HepG2 (cell line): ENCODE measurements at regions not wholly inside any gene's neighbourhood (a gene's known extent, or its start where the extent isn't known, plus 50 kb on each side); places are given as distances from the start of the nearest gene placed in this dataset.
A peak's percentile ranks its signal among the peaks of the same experiment; 100 is the strongest.

Experiments used
- ATAC-seq: fragments of 200-7000 bp; cut with Tn5 transposase; 3 replicates; pipeline ENCODE4 v1.9.1; 2020; ENCODE audit warnings: mild to moderate bottlenecking, moderate library complexity
- BruUV-seq: library from RNA; stranded (reverse); fragments of 400-500 nt; replicated peaks from 2 replicates; lab custom pipeline; 2021; lab: Mats Ljungman, UMichigan
- CTCF ChIA-PET: fragments of 300-600 bp; formaldehyde crosslinking; extraction: SDS; loops from one replicate; lab custom pipeline; 2021; ENCODE audit warnings: low total read pairs, inconsistent platforms, low intra/inter-chr PET ratio; lab: Yijun Ruan, JAX
- POLR2A ChIA-PET: fragments of 350-600 bp; sonication (Branson Sonifier 250); formaldehyde crosslinking; loops from one replicate; lab custom pipeline; 2020; ENCODE audit warnings: antibody characterized with exemption, inconsistent platforms; lab: Yijun Ruan, JAX
- DNase-seq: peaks from one replicate; pipeline ENCODE4 v3.0.0-alpha.2; 2015; ENCODE audit warnings: low spot score
- FAIRE-seq: peaks from 3 replicates; lab custom pipeline; 2011; peaks lifted over from hg19 to GRCh38; lab: Jason Lieb, UNC
- H2AFZ ChIP-seq: one replicate; pipeline ENCODE4 v1.6.1; 2011; ENCODE audit warnings: low read length, inconsistent platforms
- H3K27ac ChIP-seq: fragments of 300-600 bp; 3 replicates; pipeline ENCODE4 v1.8.0; 2011; ENCODE audit warnings: mixed run types, mild to moderate bottlenecking, mixed read lengths, low read length, inconsistent platforms; ENCODE audit not compliant: insufficient read depth; ENCODE audit errors: extremely low read length
- H3K27me3 ChIP-seq, 2 experiments: fragments of 200-600 bp in 1 of 2; 2 replicates in 1 of 2; 3 replicates in 1 of 2; pipeline versions ENCODE4 v1.6.0 to v1.8.0; 2011; ENCODE audit warnings: low read length in 2 of 2, mild to moderate bottlenecking in 2 of 2, moderate library complexity in 2 of 2, inconsistent platforms in 1 of 2; ENCODE audit not compliant: insufficient read depth in 2 of 2, control insufficient read depth in 1 of 2
- H3K36me3 ChIP-seq, 2 experiments: fragments of 200-600 bp in 1 of 2; replicated peaks in 1 of 2; 2 replicates in 1 of 2; 3 replicates in 1 of 2; pipeline versions ENCODE4 v1.5.1 to v1.8.0; 2011; ENCODE audit warnings: low read length in 2 of 2, inconsistent platforms in 1 of 2; ENCODE audit not compliant: insufficient read depth in 2 of 2, control insufficient read depth in 1 of 2
- H3K4me1 ChIP-seq: 2 replicates; pipeline ENCODE4 v1.5.1; 2012; ENCODE audit warnings: low read length, inconsistent platforms; ENCODE audit not compliant: insufficient read depth
- H3K4me2 ChIP-seq: 2 replicates; pipeline ENCODE4 v1.6.0; 2011; ENCODE audit warnings: low read depth, low read length, inconsistent platforms
- H3K4me3 ChIP-seq, 3 experiments: fragments of 200-600 bp in 1 of 3; sonication (generic), shearing (Covaris generic) in 1 of 3; replicated peaks in 1 of 3; 2 replicates each; pipeline ENCODE4 v1.5.1; 2011 to 2016; ENCODE audit warnings: low read length in 3 of 3, inconsistent platforms in 2 of 3, low read depth in 2 of 3, mild to moderate bottlenecking in 2 of 3, control low read depth in 1 of 3, mixed read lengths in 1 of 3; ENCODE audit not compliant: insufficient read depth in 1 of 3
- H3K79me2 ChIP-seq: one replicate; pipeline ENCODE4 v1.6.1; 2011; ENCODE audit warnings: low read length, inconsistent platforms; ENCODE audit not compliant: insufficient read depth
- H3K9ac ChIP-seq: 2 replicates; pipeline ENCODE4 v1.6.0; 2011; ENCODE audit warnings: mild to moderate bottlenecking, low read depth, low read length, inconsistent platforms; ENCODE audit not compliant: insufficient read depth
- H3K9me3 ChIP-seq: 2 replicates; pipeline ENCODE4 v1.5.1; 2012; ENCODE audit warnings: mild to moderate bottlenecking, low read length
- H4K20me1 ChIP-seq: 2 replicates; pipeline ENCODE4 v1.6.0; 2011; ENCODE audit warnings: inconsistent platforms, mild to moderate bottlenecking, low read length, moderate library complexity; ENCODE audit not compliant: insufficient read depth
- ARNT2 ChIP-seq: sonication (generic); formaldehyde crosslinking; IDR thresholded peaks from 2 replicates; pipeline ENCODE4 v1.8.0; 2022; ENCODE audit warnings: mild to moderate bottlenecking, low read depth, missing genetic modification reagents, moderate library complexity
- ATF7-NPFF ChIP-seq: sonication (generic); formaldehyde crosslinking; IDR thresholded peaks from 2 replicates; pipeline ENCODE4 v1.8.1; 2023; ENCODE audit warnings: mild to moderate bottlenecking, low read depth, missing genetic modification reagents, moderate library complexity
- DR1 ChIP-seq: sonication (generic); formaldehyde crosslinking; IDR thresholded peaks from 2 replicates; pipeline ENCODE4 v1.8.0; 2021; ENCODE audit warnings: mild to moderate bottlenecking, missing genetic modification reagents, inconsistent platforms
- ELF3 ChIP-seq: IDR thresholded peaks from 2 replicates; pipeline ENCODE4 v1.6.1; 2016; ENCODE audit warnings: missing genetic modification reagents, missing compliant biosample characterization
- EP300 ChIP-seq, 3 experiments: sonication (generic) in 1 of 3; formaldehyde crosslinking in 1 of 3; IDR thresholded peaks; 2 replicates each; pipeline versions ENCODE4 v1.5.1 to v1.6.1; 2011 to 2020; ENCODE audit warnings: low read depth in 2 of 3, low read length in 2 of 3, borderline replicate concordance in 1 of 3, improper control_type of control experiment in 1 of 3, mild to moderate bottlenecking in 1 of 3, missing genetic modification reagents in 1 of 3, moderate library complexity in 1 of 3
- PHF8 ChIP-seq: sonication (generic); formaldehyde crosslinking; IDR thresholded peaks from 2 replicates; pipeline ENCODE4 v1.5.0; 2020; ENCODE audit warnings: missing genetic modification reagents
- POLR2AphosphoS5 ChIP-seq: IDR thresholded peaks from 2 replicates; pipeline ENCODE4 v1.6.1; 2012; ENCODE audit warnings: low read depth, low read length
- RBFOX2 ChIP-seq: fragments of 200-400 bp; formaldehyde crosslinking; IDR thresholded peaks from 2 replicates; pipeline ENCODE4 v1.6.1; 2017; ENCODE audit warnings: low read depth, mild to moderate bottlenecking, low read length
- REPIN1 ChIP-seq: sonication (generic); formaldehyde crosslinking; IDR thresholded peaks from 2 replicates; pipeline ENCODE4 v1.8.0; 2022; ENCODE audit warnings: missing genetic modification reagents, low read depth, mild to moderate bottlenecking, borderline replicate concordance
- RFXAP ChIP-seq: sonication (generic); formaldehyde crosslinking; IDR thresholded peaks from 2 replicates; pipeline ENCODE4 v1.4.0; 2020; ENCODE audit warnings: missing genetic modification reagents, borderline replicate concordance
- SMARCE1 ChIP-seq: fragments of 450-650 bp; IDR thresholded peaks from 2 replicates; pipeline ENCODE4 v1.6.1; 2017; ENCODE audit warnings: borderline replicate concordance
- TBP ChIP-seq: sonication (generic); formaldehyde crosslinking; IDR thresholded peaks from 2 replicates; pipeline ENCODE4 v1.5.0; 2020; ENCODE audit warnings: missing genetic modification reagents
- TBX2 ChIP-seq: sonication (generic); formaldehyde crosslinking; IDR thresholded peaks from 2 replicates; pipeline ENCODE4 v1.5.0; 2020; ENCODE audit warnings: missing genetic modification reagents, mild to moderate bottlenecking, borderline replicate concordance
- ZNF101 ChIP-seq: sonication (generic); formaldehyde crosslinking; IDR thresholded peaks from 2 replicates; pipeline ENCODE4 v1.4.0; 2020; ENCODE audit warnings: mild to moderate bottlenecking, low read depth, missing genetic modification reagents, borderline replicate concordance
- ZNF224 ChIP-seq: sonication (generic); formaldehyde crosslinking; IDR thresholded peaks from 2 replicates; pipeline ENCODE4 v1.5.0; 2020; ENCODE audit warnings: mild to moderate bottlenecking, missing genetic modification reagents
- ZNF251 ChIP-seq: sonication (generic); formaldehyde crosslinking; IDR thresholded peaks from 2 replicates; pipeline ENCODE4 v1.9.0; 2021; ENCODE audit warnings: mild to moderate bottlenecking, missing genetic modification reagents
- ZNF432 ChIP-seq: sonication (generic); formaldehyde crosslinking; IDR thresholded peaks from 2 replicates; pipeline ENCODE4 v1.5.0; 2020; ENCODE audit warnings: missing genetic modification reagents, mild to moderate bottlenecking, borderline replicate concordance
- ZNF530 ChIP-seq: sonication (generic); formaldehyde crosslinking; IDR thresholded peaks from 2 replicates; pipeline ENCODE4 v1.5.0; 2020; ENCODE audit warnings: low read depth, mild to moderate bottlenecking, missing genetic modification reagents
- ZNF644 ChIP-seq: IDR thresholded peaks from 2 replicates; pipeline ENCODE4 v1.6.1; 2016; ENCODE audit warnings: low read depth
- WGBS: methylation state at CpG from one replicate; pipeline ENCODE4 v1.1.6; 2017; ENCODE audit warnings: low lambda C conversion rate; 5-methylcytosine and 5-hydroxymethylcytosine counted together
- in situ Hi-C: cut with HindIII; loops from 2 replicates; pipeline ENCODE4 v1.10.0; 2017; ENCODE audit warnings: low pct_unique_long_range_greater_than_20kb; ENCODE audit not compliant: extremely low pct_ligation_motif_present
- intact Hi-C: fragments of 100-400 bp; cut with micrococcal nuclease; formaldehyde crosslinking; loops from one replicate; pipeline ENCODE4 v1.10.0; 2022; ENCODE audit not compliant: unreplicated experiment
- TF ChIP-seq, protein P1 (sequence below): IDR thresholded peaks from 2 replicates; pipeline ENCODE4 v1.6.1; 2016; ENCODE audit warnings: missing compliant biosample characterization, missing genetic modification reagents, borderline replicate concordance
- TF ChIP-seq, protein P2 (sequence below): sonication (generic); formaldehyde crosslinking; IDR thresholded peaks from 2 replicates; pipeline ENCODE4 v1.8.0; 2022; ENCODE audit warnings: low read depth, missing genetic modification reagents
- TF ChIP-seq, protein P3 (sequence below): fragments of 450-650 bp; IDR thresholded peaks from 2 replicates; pipeline ENCODE4 v1.6.1; 2016

DNA sequence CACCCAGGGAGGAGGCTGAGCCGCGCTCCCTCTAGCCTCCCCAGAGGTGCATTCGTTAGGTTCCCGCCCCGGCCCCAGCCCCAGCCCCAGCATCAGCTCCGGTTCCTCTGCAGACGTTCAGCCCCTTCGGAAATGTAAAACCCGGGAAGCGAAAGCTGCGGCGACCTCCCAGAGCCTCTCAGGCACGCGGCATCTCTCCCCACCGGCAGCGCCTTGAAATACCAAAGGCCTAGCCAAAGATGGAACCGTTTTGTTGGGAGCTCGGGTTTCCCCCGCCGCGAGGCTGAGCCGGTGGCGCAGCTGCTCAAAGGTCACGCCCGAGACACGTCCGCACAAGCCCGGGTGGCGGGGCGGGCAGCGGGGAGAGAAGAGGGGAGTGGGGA lies 77.8 kb upstream of the HES1 start:
- 2% methylated on average over 20 of the region's 31 CpGs for WGBS
- intact Hi-C loops (no loop called here), in situ Hi-C loops (no loop called here)
- H3K4me1 ChIP-seq: peaks cover 54% of the 10 kb centered on the region
- no TSS peak for BruUV-seq
- H3K27me3 ChIP-seq: no peaks in the 10 kb centered on the region
- no peaks in the 10 kb centered on the region for H3K36me3 ChIP-seq
- CTCF ChIA-PET: no interaction called here
- no peak overlapping the region for H2AFZ ChIP-seq
- POLR2A ChIA-PET: interaction anchor here (0.6 to 3.3 kb wide), 15 partner anchors 9 to 429 kb away, joined by 3 to 35 read pairs (median 8); partner anchors contain the start of gene HES1
- H3K9me3 ChIP-seq: no peaks in the 10 kb centered on the region
- H3K4me3 ChIP-seq: peak overlapping the region; percentile 43 to 56 (median 47)
- no peaks in the 10 kb centered on the region for H3K79me2 ChIP-seq
- DNase-seq: peak; percentile 65
- no peak for FAIRE-seq
- peak overlapping the region; percentile 73 for H3K27ac ChIP-seq
- H3K9ac ChIP-seq: peak overlapping the region; percentile 65
- peak; percentile 93 for ATAC-seq
- no peaks in the 10 kb centered on the region for H4K20me1 ChIP-seq
- H3K4me2 ChIP-seq: peak overlapping the region; percentile 86
- TF ChIP-seq TBP: no peak
- no peak for TF ChIP-seq ZNF251 (CRISPR knock-in tag)
- no peak for TF ChIP-seq ZNF530 (CRISPR knock-in tag)
- peak; percentile 30; the same call in 1 of the 2 replicates for TF ChIP-seq DR1 (CRISPR knock-in tag)
- TF ChIP-seq REPIN1 (CRISPR knock-in tag): peak; percentile 33; the same call in 1 of the 2 replicates
- TF ChIP-seq ZNF644: 0 out of 2 replicates have a peak, but pooled peaks have one; percentile 38
- TF ChIP-seq SMARCE1: no peak
- TF ChIP-seq ZNF101 (CRISPR knock-in tag): no peak
- peak; percentile 53; the same call in 1 of the 2 replicates for TF ChIP-seq ARNT2
- no peak for TF ChIP-seq ZNF224 (CRISPR knock-in tag)
- TF ChIP-seq EP300 (IDR thresholded peaks at IDR 0.05; ENCODE audit: low read depth in 2 of 2, low read length in 2 of 2): 0 out of 4 replicates have a peak, but pooled peaks of 1 of the 2 experiments have one; percentile 38
- TF ChIP-seq EP300 (CRISPR knock-in tag; IDR thresholded peaks at IDR 0.05; ENCODE audit: borderline replicate concordance): no peak
- TF ChIP-seq, protein P1, sequence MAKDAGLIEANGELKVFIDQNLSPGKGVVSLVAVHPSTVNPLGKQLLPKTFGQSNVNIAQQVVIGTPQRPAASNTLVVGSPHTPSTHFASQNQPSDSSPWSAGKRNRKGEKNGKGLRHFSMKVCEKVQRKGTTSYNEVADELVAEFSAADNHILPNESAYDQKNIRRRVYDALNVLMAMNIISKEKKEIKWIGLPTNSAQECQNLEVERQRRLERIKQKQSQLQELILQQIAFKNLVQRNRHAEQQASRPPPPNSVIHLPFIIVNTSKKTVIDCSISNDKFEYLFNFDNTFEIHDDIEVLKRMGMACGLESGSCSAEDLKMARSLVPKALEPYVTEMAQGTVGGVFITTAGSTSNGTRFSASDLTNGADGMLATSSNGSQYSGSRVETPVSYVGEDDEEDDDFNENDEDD (CRISPR knock-in tag): peak; percentile 14; the same call in 1 of the 2 replicates
- no peak for TF ChIP-seq ZNF432
- peak; percentile 69 for TF ChIP-seq PHF8
- peak; percentile 64; the same call in 1 of the 2 replicates for TF ChIP-seq RBFOX2
- TF ChIP-seq TBX2 (CRISPR knock-in tag): peak; percentile 45; the same call in 1 of the 2 replicates
- TF ChIP-seq, protein P2, sequence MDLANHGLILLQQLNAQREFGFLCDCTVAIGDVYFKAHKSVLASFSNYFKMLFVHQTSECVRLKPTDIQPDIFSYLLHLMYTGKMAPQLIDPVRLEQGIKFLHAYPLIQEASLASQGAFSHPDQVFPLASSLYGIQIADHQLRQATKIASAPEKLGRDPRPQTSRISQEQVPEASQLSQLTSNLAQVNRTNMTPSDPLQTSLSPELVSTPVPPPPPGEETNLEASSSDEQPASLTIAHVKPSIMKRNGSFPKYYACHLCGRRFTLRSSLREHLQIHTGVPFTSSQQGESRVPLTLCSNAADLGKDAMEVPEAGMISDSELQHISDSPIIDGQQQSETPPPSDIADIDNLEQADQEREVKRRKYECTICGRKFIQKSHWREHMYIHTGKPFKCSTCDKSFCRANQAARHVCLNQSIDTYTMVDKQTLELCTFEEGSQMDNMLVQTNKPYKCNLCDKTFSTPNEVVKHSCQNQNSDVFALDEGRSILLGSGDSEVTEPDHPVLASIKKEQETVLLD: peak; percentile 31; the same call in 1 of the 2 replicates
- no peak for TF ChIP-seq ATF7-NPFF (CRISPR knock-in tag)
- TF ChIP-seq ELF3: 0 out of 2 replicates have a peak, but pooled peaks have one; percentile 12
- peak; percentile 73 for TF ChIP-seq POLR2AphosphoS5
- TF ChIP-seq, protein P3, sequence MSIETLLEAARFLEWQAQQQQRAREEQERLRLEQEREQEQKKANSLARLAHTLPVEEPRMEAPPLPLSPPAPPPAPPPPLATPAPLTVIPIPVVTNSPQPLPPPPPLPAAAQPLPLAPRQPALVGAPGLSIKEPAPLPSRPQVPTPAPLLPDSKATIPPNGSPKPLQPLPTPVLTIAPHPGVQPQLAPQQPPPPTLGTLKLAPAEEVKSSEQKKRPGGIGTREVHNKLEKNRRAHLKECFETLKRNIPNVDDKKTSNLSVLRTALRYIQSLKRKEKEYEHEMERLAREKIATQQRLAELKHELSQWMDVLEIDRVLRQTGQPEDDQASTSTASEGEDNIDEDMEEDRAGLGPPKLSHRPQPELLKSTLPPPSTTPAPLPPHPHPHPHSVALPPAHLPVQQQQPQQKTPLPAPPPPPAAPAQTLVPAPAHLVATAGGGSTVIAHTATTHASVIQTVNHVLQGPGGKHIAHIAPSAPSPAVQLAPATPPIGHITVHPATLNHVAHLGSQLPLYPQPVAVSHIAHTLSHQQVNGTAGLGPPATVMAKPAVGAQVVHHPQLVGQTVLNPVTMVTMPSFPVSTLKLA: no peak
- 0 out of 2 replicates have a peak, but pooled peaks have one; percentile 36 for TF ChIP-seq RFXAP
